ENCODE measurements at regions not wholly inside any gene's neighbourhood (a gene's known extent, or its start where the extent isn't known, plus 50 kb on each side); places are given as distances from the start of the nearest gene placed in this dataset.

DNA sequence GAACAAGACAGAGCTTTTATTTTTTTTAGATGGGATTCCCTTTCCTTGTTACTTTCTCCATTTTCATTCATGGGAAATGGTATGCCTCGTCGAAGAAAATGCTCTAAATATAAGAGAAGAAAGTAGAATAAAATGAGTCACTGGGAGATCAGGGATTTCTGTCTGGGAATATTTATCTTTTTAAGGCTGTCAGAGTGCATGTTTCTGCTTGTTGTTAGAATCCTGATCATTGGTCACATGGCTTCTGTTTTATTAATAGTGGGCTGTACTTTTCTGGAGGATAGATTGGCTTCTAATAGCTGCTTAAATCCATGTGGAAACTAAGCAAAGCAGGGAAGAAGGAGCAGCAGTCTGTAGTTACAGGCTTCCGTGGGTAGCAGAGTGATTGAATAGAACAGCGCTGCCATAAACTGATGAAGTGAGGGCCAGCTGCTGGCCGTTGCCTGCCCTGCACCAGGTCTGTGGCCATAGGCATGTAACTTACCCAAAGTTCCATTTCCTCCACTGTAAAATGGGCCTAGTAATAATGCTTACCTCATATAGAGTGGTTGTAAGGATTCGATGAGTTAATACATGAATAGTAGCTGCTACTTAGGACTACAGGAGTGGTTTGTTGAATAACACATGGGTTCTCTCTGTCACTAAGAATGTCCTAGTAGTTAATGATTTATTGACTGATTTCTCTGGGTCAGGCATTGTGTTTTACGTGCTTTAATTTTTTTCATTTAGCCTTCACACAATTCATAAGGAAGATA lies 289.9 kb downstream of the SATB1 start:
- H3K27me3 Mint-ChIP-seq, result no peaks in the 10 kb centered on the region
- TF ChIP-seq, protein P1, sequence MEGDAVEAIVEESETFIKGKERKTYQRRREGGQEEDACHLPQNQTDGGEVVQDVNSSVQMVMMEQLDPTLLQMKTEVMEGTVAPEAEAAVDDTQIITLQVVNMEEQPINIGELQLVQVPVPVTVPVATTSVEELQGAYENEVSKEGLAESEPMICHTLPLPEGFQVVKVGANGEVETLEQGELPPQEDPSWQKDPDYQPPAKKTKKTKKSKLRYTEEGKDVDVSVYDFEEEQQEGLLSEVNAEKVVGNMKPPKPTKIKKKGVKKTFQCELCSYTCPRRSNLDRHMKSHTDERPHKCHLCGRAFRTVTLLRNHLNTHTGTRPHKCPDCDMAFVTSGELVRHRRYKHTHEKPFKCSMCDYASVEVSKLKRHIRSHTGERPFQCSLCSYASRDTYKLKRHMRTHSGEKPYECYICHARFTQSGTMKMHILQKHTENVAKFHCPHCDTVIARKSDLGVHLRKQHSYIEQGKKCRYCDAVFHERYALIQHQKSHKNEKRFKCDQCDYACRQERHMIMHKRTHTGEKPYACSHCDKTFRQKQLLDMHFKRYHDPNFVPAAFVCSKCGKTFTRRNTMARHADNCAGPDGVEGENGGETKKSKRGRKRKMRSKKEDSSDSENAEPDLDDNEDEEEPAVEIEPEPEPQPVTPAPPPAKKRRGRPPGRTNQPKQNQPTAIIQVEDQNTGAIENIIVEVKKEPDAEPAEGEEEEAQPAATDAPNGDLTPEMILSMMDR (IDR thresholded peaks at IDR 0.05), result no peak
- no peak for TF ChIP-seq EZH2 (IDR thresholded peaks at IDR 0.05; ENCODE audit: borderline replicate concordance, insufficient read depth, low read depth, low read length, poor library complexity, severe bottlenecking)
- Histone ChIP-seq H3K9me3 (ENCODE audit: control extremely low read depth in 1 of 3, control insufficient read depth in 2 of 3, insufficient read depth in 1 of 3, low read length in 2 of 3) (no peaks in the 10 kb centered on the region), H3K79me2 (ENCODE audit: control insufficient read depth, insufficient read depth, low read length) (no peaks in the 10 kb centered on the region), H3K4me2 (replicated peaks; ENCODE audit: low read depth, low read length, poor library complexity, severe bottlenecking) (no peak overlapping the region), H2AFZ (ENCODE audit: insufficient read depth, low read depth, low read length, poor library complexity, severe bottlenecking) (no peak overlapping the region), H3K27ac (ENCODE audit: low read length in 2 of 2) (no peak overlapping the region), H3K27me3 (replicated peaks in 1 of 4; ENCODE audit: control extremely low read depth in 1 of 4, control insufficient read depth in 3 of 4, insufficient read depth in 4 of 4, low read length in 3 of 4) (no peaks in the 10 kb centered on the region), H3K36me3 (replicated peaks in 1 of 2; ENCODE audit: control extremely low read depth in 1 of 2, control insufficient read depth in 1 of 2, extremely low read depth in 1 of 2, insufficient read depth in 2 of 2, low read length in 1 of 2) (no peaks in the 10 kb centered on the region), H3K4me3 (ENCODE audit: control extremely low read depth in 1 of 5, extremely low read depth in 1 of 5, insufficient read depth in 1 of 5, low read depth in 2 of 5, low read length in 4 of 5) (no peak overlapping the region), H3K9ac (ENCODE audit: low read length) (no peak overlapping the region), H4K20me1 (ENCODE audit: control insufficient read depth, insufficient read depth, low read length, poor library complexity, severe bottlenecking) (no peaks in the 10 kb centered on the region), H3K4me1 (ENCODE audit: control insufficient read depth in 2 of 2, insufficient read depth in 2 of 2, low read length in 2 of 2) (no peaks in the 10 kb centered on the region)
- ChIA-PET POLR2A (no interaction called here), CTCF (no interaction called here)
- H3K4me1 Mint-ChIP-seq, result no peaks in the 10 kb centered on the region
- WGBS (ENCODE audit: insufficient coverage), result no CpG with 5 or more reads among the region's 7 CpGs
- ATAC-seq (ENCODE audit: low read depth) (no peak), DNase-seq (no peak)
- no peak overlapping the region for H3K4me3 Mint-ChIP-seq
- H3K27ac Mint-ChIP-seq, result no peak overlapping the region
- H3K9me3 Mint-ChIP-seq (ENCODE audit: insufficient read depth), result peaks cover 2% of the 10 kb centered on the region
- intact Hi-C loops (cut with micrococcal nuclease), result no loop called here

DNA sequence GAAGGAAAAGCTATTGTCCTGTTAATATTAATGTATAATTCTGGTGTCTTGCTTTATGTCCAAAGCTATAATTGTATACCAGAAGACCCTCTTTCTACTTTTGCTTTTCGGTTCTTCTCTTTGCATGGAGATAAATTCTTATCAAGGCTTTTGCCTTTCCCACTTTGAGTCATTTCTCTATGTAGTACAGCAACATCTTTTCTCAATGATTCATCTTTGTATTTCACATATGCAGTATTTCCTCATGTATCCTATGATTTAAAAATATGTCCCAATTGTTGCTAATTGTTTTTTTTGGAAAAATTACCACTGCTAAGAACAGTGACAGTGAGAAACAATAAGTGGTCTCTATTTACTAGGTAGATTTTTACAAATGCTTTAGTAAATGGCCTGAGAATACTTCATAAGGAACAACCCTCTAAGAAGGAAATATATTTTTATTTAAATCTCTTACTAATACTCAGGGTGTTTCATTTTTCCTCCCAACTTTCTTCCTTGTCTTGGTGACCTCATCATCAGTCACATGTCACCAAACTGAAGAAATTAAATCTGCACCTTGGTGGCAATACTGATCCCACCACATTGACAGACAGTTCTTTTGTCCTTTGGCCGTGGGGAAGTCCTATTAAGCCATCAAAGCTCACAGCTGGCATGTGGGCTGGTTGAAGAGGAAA lies 290.6 kb downstream of the SATB1 start:
- no peaks in the 10 kb centered on the region for H3K27me3 ChIP-seq (replicated peaks in 1 of 4; ENCODE audit: control extremely low read depth in 1 of 4, control insufficient read depth in 3 of 4, insufficient read depth in 4 of 4, low read length in 3 of 4)
- no peaks in the 10 kb centered on the region for H3K4me1 ChIP-seq (ENCODE audit: control insufficient read depth in 2 of 2, insufficient read depth in 2 of 2, low read length in 2 of 2)
- no peak for ATAC-seq (ENCODE audit: low read depth)
- no peaks in the 10 kb centered on the region for H3K9me3 ChIP-seq (ENCODE audit: control extremely low read depth in 1 of 3, control insufficient read depth in 2 of 3, insufficient read depth in 1 of 3, low read length in 2 of 3)
- no peaks in the 10 kb centered on the region for H4K20me1 ChIP-seq (ENCODE audit: control insufficient read depth, insufficient read depth, low read length, poor library complexity, severe bottlenecking)
- ChIA-PET POLR2A (no interaction called here), CTCF (no interaction called here)
- H3K4me2 ChIP-seq (replicated peaks; ENCODE audit: low read depth, low read length, poor library complexity, severe bottlenecking), result no peak overlapping the region
- intact Hi-C loops (cut with micrococcal nuclease), result no loop called here
- TF ChIP-seq EZH2 (IDR thresholded peaks at IDR 0.05; ENCODE audit: borderline replicate concordance, insufficient read depth, low read depth, low read length, poor library complexity, severe bottlenecking), result no peak
- TF ChIP-seq, protein P1 (IDR thresholded peaks at IDR 0.05), result no peak
- Mint-ChIP-seq H3K27ac (no peak overlapping the region), H3K4me3 (no peak overlapping the region), H3K4me1 (no peaks in the 10 kb centered on the region), H3K9me3 (ENCODE audit: insufficient read depth) (peaks cover 2% of the 10 kb centered on the region), H3K27me3 (no peaks in the 10 kb centered on the region)
- no CpG with 5 or more reads among the region's 2 CpGs for WGBS (ENCODE audit: insufficient coverage)
- no peaks in the 10 kb centered on the region for H3K36me3 ChIP-seq (replicated peaks in 1 of 2; ENCODE audit: control extremely low read depth in 1 of 2, control insufficient read depth in 1 of 2, extremely low read depth in 1 of 2, insufficient read depth in 2 of 2, low read length in 1 of 2)
- no peak overlapping the region for H3K9ac ChIP-seq (ENCODE audit: low read length)
- no peak for DNase-seq
- no peaks in the 10 kb centered on the region for H3K79me2 ChIP-seq (ENCODE audit: control insufficient read depth, insufficient read depth, low read length)
- H2AFZ ChIP-seq (ENCODE audit: insufficient read depth, low read depth, low read length, poor library complexity, severe bottlenecking), result no peak overlapping the region
- H3K27ac ChIP-seq (ENCODE audit: low read length in 2 of 2), result no peak overlapping the region
- no peak overlapping the region for H3K4me3 ChIP-seq (ENCODE audit: control extremely low read depth in 1 of 5, extremely low read depth in 1 of 5, insufficient read depth in 1 of 5, low read depth in 2 of 5, low read length in 4 of 5)

Data from B cell (primary cell).